ENCODE measurements at regions not wholly inside any gene's neighbourhood (a gene's known extent, or its start where the extent isn't known, plus 50 kb on each side); places are given as distances from the start of the nearest gene placed in this dataset.

DNA sequence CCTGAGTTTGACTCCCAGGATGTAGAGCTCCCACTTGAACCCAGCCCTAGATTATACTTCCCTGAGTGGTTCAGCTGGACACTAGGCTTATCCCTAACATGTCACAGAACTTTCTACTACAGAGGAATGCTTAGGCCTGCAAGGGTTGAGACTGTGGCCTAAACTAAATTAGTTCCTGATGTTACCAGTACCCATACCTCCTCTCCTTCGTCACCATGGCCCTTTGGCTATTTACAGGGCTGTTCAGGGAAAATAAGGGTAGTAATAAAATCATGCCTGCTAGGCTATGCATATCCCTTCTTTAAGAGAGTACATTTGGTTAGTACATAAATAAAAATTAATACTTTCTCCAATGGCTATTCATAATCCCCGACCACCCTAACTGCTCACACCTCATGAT is 356.4 kb upstream of the RASGRP1 start:
- TF ChIP-seq POLR2AphosphoS5 (IDR thresholded peaks at IDR 0.05; ENCODE audit: low read depth, low read length): no peak
- no peak for TF ChIP-seq POLR2A (IDR thresholded peaks at IDR 0.05; ENCODE audit: low read depth, low read length)
- TF ChIP-seq SPI1 (IDR thresholded peaks at IDR 0.05; ENCODE audit: low read depth, low read length): no peak
